ENCODE measurements at regions not wholly inside any gene's neighbourhood (a gene's known extent, or its start where the extent isn't known, plus 50 kb on each side); places are given as distances from the start of the nearest gene placed in this dataset.

- no peak overlapping the region for H4K8ac ChIP-seq (ENCODE audit: extremely low read depth, insufficient read depth, low read length)
- no peak overlapping the region for H2BK12ac ChIP-seq (ENCODE audit: low read depth, low read length)
- whole genome bisulfite sequencing, 2 experiments (ENCODE audit: extremely low coverage in 1 of 2, insufficient coverage in 1 of 2, insufficient read length in 1 of 2, insufficient replicate concordance in 2 of 2, low coverage in 1 of 2, low lambda C conversion rate in 2 of 2, missing lambda C conversion rate in 1 of 2): 100% methylated on average over 1 of the region's 1 CpG; no CpG with 5 or more reads in 1 of the 2 experiments
- H3K4ac ChIP-seq (replicated peaks; ENCODE audit: insufficient read length, low read depth, low read length): no peak overlapping the region
- no peaks in the 10 kb centered on the region for H3K79me1 ChIP-seq (ENCODE audit: low read depth, low read length)
- H3K4me3 ChIP-seq (ENCODE audit: extremely low read depth in 1 of 4, insufficient read depth in 2 of 4, low read depth in 3 of 4, low read length in 4 of 4): no peak overlapping the region
- H3K4me1 ChIP-seq (replicated peaks in 1 of 4; ENCODE audit: control insufficient read depth in 3 of 4, insufficient read depth in 4 of 4, low read length in 3 of 4): no peaks in the 10 kb centered on the region
- no peak overlapping the region for H4K5ac ChIP-seq (ENCODE audit: insufficient read length, low read depth, low read length)
- no peaks in the 10 kb centered on the region for H3K79me2 ChIP-seq (ENCODE audit: control insufficient read depth in 1 of 2, insufficient read depth in 2 of 2, low read length in 2 of 2)
- H3K4me2 ChIP-seq (ENCODE audit: insufficient read depth in 1 of 2, low read depth in 2 of 2, low read length in 2 of 2): no peak overlapping the region
- no peak overlapping the region for H3K18ac ChIP-seq (ENCODE audit: extremely low read depth, low read length)
- CTCF ChIA-PET (ENCODE audit: partially characterized antibody): no interaction called here
- no peak overlapping the region for H2BK15ac ChIP-seq (ENCODE audit: low read length)
- POLR2A ChIA-PET (ENCODE audit: partially characterized antibody): no interaction called here
- H3K23me2 ChIP-seq (ENCODE audit: low read depth, low read length): no peaks in the 10 kb centered on the region
- H3K56ac ChIP-seq (replicated peaks; ENCODE audit: insufficient read length, low read depth, low read length): no peak overlapping the region
- no peak overlapping the region for H2AK5ac ChIP-seq (ENCODE audit: low read depth, low read length)
- H2BK20ac ChIP-seq (ENCODE audit: low read length): no peak overlapping the region
- H3K23ac ChIP-seq (ENCODE audit: insufficient read length): no peak overlapping the region
- H3K9me3 ChIP-seq (ENCODE audit: insufficient read depth in 2 of 2, low read depth in 1 of 2, low read length in 1 of 2): peaks cover 13 to 24% of the 10 kb centered on the region in 2 experiments
- no peak overlapping the region for H2BK5ac ChIP-seq (ENCODE audit: low read depth, low read length)
- H3K14ac ChIP-seq (ENCODE audit: insufficient read length): no peak overlapping the region
- no peaks in the 10 kb centered on the region for H3K36me3 ChIP-seq (ENCODE audit: control insufficient read depth in 2 of 4, insufficient read depth in 4 of 4, low read length in 3 of 4)
- H2BK120ac ChIP-seq (replicated peaks; ENCODE audit: low read depth, low read length): no peak overlapping the region
- FAIRE-seq (no peak), DNase-seq (ENCODE audit: low read depth in 1 of 2, low spot score in 2 of 2) (no peak)
- H2AFZ ChIP-seq (ENCODE audit: low read length): no peak overlapping the region
- H3K27ac ChIP-seq (ENCODE audit: low read depth, low read length): no peak overlapping the region
- no peaks in the 10 kb centered on the region for H4K20me1 ChIP-seq (replicated peaks in 1 of 2; ENCODE audit: control insufficient read depth in 1 of 2, insufficient read depth in 2 of 2, low read length in 2 of 2)
- H3K27me3 ChIP-seq (replicated peaks in 1 of 4; ENCODE audit: control insufficient read depth in 3 of 4, extremely low read depth in 1 of 4, insufficient read depth in 3 of 4, low read length in 3 of 4): no peaks in the 10 kb centered on the region
- TF ChIP-seq POLR2AphosphoS5 (IDR thresholded peaks at IDR 0.05; ENCODE audit: low read depth, low read length) (no peak), KDM1A (IDR thresholded peaks at IDR 0.05; ENCODE audit: borderline replicate concordance, low read length) (no peak), KDM4A (IDR thresholded peaks at IDR 0.05; ENCODE audit: low read depth, low read length, severe bottlenecking) (no peak), CEBPB (IDR thresholded peaks at IDR 0.05; ENCODE audit: low read depth, low read length) (no peak), CTBP2 (IDR thresholded peaks at IDR 0.05; ENCODE audit: borderline replicate concordance, insufficient read depth, insufficient read length, low read length) (no peak), CREB1 (IDR thresholded peaks at IDR 0.05) (no peak), EP300 (IDR thresholded peaks at IDR 0.05; ENCODE audit: borderline replicate concordance in 1 of 2, low read depth in 2 of 2, low read length in 2 of 2) (no peak), CTCF (IDR thresholded peaks at IDR 0.05; ENCODE audit: control extremely low read depth in 1 of 3, insufficient read depth in 1 of 3, low read depth in 1 of 3, low read length in 3 of 3) (no peak), GTF2F1 (IDR thresholded peaks at IDR 0.05; ENCODE audit: borderline replicate concordance, low read depth, low read length) (no peak), SUZ12 (IDR thresholded peaks at IDR 0.05; ENCODE audit: low read length) (no peak), SP4 (IDR thresholded peaks at IDR 0.05; ENCODE audit: low read length) (no peak), ASH2L (IDR thresholded peaks at IDR 0.05; ENCODE audit: low read length) (no peak), MAFK (IDR thresholded peaks at IDR 0.05; ENCODE audit: low read depth, low read length) (no peak)
- H3K9ac ChIP-seq (replicated peaks in 1 of 4; ENCODE audit: extremely low read depth in 1 of 4, low read depth in 3 of 4, low read length in 3 of 4): no peak overlapping the region
- H4K91ac ChIP-seq (replicated peaks; ENCODE audit: insufficient read length, low read length): no peak overlapping the region
Observed at GRCh38 chr10:108788891-108789290, 1134.4 kb downstream of the XPNPEP1 start.
